ENCODE measurements at regions not wholly inside any gene's neighbourhood (a gene's known extent, or its start where the extent isn't known, plus 50 kb on each side); places are given as distances from the start of the nearest gene placed in this dataset.

DNA sequence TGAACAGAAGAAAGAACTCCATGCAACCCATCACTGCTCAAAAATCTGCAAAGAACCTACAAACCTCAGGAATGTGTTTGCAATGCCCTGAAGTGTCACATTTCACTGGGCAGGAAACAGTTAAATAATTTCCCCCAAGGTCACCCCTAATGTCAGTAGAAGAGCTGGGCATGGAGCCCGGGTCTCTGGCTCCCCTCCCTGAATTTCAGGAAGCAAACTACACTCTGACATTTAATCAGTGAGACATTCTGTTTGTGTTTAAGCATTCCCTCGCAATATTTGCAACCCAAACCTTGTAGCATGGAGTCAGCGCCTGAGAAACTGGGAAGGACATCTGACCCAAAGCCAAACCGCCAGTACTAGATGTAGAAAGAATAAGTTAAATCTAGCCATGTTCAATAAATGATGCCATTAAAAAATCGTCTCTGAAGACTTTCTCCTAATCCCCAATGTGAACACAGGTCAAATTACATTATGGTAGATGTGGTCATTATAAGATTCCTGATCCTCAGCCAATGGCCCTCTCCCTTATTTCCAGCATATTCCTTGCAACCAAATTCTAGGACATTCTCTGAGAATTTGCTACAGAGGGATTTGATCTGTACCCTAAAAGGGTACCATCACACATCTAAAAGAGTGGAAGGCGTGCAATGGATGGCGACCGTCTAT lies 91.2 kb upstream of the ADTRP start:
- ATAC-seq (ENCODE audit: low read depth in 2 of 2) (no peak), DNase-seq (no peak)
- H3K4me1 Mint-ChIP-seq, result no peaks in the 10 kb centered on the region
- H3K27ac Mint-ChIP-seq, result no peak overlapping the region
- no peaks in the 10 kb centered on the region for H3K36me3 Mint-ChIP-seq
- peaks cover 0 to 4% (median 0%) of the 10 kb centered on the region in 7 donors for H3K9me3 Mint-ChIP-seq
- peaks cover 0 to 9% (median 0%) of the 10 kb centered on the region in 3 donors for H3K27me3 Mint-ChIP-seq
- no peak overlapping the region for H3K4me3 Mint-ChIP-seq

DNA sequence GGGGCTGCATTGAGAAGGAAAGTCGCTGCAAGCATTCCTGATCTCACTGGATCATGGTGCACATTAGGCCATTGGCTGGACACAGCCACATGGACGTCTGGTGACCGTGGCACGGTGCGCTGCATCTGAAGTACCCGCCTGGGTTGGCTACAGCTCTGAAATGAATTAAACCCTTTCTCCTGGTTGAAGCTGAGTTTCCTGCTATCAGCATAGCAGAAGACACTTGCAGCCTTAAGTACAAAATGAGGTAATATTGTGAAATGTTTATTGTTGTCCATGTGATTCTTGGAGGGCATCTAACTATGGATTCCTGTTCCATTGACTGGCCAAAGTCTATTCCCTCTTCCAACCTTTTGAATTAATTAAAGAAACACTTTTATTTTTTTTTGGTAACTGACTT lies 89.8 kb upstream of the ADTRP start:
- ATAC-seq (ENCODE audit: low read depth in 2 of 2) (no peak), DNase-seq (no peak)
- no peaks in the 10 kb centered on the region for H3K36me3 Mint-ChIP-seq
- no peaks in the 10 kb centered on the region for H3K4me1 Mint-ChIP-seq
- peak overlapping the region in 1 of 6 donors; percentile 8 for H3K27ac Mint-ChIP-seq
- peaks cover 0 to 9% (median 0%) of the 10 kb centered on the region in 3 donors for H3K27me3 Mint-ChIP-seq
- H3K9me3 Mint-ChIP-seq, result peaks cover 0 to 10% (median 2%) of the 10 kb centered on the region in 7 donors
- no peak overlapping the region for H3K4me3 Mint-ChIP-seq

DNA sequence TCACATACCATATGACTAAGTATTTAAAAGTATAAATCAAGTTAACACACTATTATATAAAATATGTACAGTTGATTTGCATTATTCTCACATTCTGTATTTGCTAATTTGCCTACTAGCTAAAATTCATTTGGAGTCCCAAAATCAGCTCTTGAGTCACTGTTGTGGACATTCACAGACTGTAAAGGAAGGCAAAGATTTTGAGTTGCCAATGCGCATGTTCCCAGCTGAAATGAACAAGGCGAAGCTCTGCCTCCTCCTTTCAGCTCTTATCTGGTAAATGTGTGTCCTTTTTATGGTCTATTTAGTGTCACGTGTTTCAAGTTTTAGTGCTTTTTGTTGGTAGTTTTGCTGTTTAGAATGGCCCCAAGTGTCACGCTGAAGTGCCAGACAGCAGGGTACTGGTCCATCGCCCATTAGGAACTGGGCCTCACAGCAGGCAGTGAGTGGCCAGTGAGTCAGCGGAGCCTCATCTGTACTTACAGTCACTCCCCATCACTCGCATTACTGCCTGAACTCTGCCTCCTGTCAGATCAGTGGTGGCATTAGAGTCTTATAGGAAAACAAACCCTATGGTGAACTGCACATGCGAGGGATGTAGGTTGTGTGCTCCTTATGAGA lies 87.2 kb upstream of the ADTRP start:
- Mint-ChIP-seq H3K27ac (no peak overlapping the region), H3K9me3 (peaks cover 0 to 10% (median 1%) of the 10 kb centered on the region in 7 donors)

DNA sequence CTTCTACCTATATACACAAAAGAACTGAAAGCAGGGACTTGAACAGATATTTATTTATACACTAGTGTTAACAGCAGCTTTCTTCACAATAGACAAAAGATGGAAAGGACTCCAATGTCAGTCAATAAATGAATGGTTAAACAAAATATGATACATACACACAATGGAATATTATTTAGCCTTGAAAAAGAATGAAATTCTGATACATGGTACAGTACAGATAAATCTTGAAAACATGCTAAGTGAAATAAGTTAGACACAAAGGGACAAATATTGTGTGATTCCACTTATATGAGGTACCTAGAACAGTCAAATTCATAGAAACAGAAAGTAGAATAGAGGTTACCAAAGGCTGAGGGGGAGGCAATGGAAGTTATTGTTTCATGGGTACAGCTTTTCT lies 79.8 kb upstream of the ADTRP start:
- peaks cover 0 to 5% (median 0%) of the 10 kb centered on the region in 3 donors for H3K27me3 Mint-ChIP-seq
- H3K27ac Mint-ChIP-seq, result no peak overlapping the region
- peaks cover 0 to 4% (median 4%) of the 10 kb centered on the region in 7 donors for H3K9me3 Mint-ChIP-seq
- no peaks in the 10 kb centered on the region for H3K36me3 Mint-ChIP-seq
- DNase-seq (no peak), ATAC-seq (ENCODE audit: low read depth in 2 of 2) (no peak)
- no peaks in the 10 kb centered on the region for H3K4me1 Mint-ChIP-seq
- no peak overlapping the region for H3K4me3 Mint-ChIP-seq

More for the DNA sequence above, 87.2 kb upstream of the ADTRP start:
- ATAC-seq (ENCODE audit: low read depth in 2 of 2) (no peak), DNase-seq (no peak)
- Mint-ChIP-seq H3K4me1 (no peaks in the 10 kb centered on the region), H3K27me3 (no peaks in the 10 kb centered on the region), H3K36me3 (no peaks in the 10 kb centered on the region), H3K4me3 (no peak overlapping the region)

DNA sequence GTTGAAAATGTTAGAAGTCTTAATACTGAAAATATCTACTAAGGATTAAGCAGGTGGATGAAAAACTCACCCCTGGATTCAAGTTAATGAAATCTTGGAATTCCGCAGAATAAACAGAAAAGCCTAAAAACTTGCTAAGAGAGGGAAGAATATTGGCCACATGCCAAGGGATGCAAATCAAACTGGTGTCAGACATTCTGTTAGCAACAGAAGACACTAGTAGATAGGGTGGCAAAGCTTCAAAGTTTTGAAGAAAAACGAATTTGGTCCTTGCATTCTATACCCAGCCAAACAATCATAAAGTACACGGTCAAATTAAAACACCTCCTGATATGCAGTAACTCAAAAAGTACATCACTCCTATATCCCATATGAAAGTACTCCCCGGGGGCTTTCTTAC lies 77.1 kb upstream of the ADTRP start:
- Mint-ChIP-seq H3K4me1 (no peaks in the 10 kb centered on the region), H3K27ac (no peak overlapping the region), H3K36me3 (no peaks in the 10 kb centered on the region), H3K27me3 (peaks cover 0 to 5% (median 0%) of the 10 kb centered on the region in 3 donors), H3K9me3 (peaks cover 0 to 4% (median 4%) of the 10 kb centered on the region in 7 donors), H3K4me3 (no peak overlapping the region)
- ATAC-seq (ENCODE audit: low read depth in 2 of 2), result no peak
- DNase-seq, result no peak

DNA sequence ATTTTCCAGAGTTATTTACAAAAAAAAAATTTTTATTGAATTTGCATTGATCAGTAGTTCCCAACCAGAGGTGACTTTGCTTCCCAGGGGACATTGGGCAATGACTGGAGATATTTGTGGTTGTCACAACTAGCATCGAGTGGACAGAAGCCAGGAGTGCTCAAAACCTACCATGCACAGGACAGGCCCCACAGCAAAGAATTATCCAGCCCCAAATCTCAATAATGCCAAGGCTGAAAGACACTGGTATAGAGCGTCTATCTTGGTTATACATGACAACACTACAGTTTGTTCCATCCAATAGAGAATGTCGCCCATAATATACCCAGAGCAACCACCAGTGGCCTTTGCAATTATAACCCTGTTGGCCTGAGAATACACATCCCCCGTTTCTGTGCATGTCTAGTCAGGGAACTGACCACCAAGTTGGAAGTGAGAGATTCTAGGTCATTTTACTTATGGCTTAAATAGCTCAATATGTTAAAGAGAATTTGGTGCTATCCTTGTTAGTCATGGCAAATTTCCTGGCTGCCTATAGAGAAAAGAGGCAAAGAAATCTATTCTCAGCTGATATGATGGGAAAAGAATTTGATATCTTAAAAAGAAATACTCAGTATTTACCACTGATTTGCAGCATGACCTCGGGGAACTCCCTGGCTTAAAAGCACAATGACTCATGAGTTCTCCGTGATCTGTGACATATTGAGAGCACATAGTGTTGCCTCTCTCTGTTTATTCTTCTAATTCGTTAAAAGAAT lies 76.0 kb upstream of the ADTRP start:
- Mint-ChIP-seq H3K4me1 (no peaks in the 10 kb centered on the region), H3K36me3 (no peaks in the 10 kb centered on the region), H3K4me3 (peak overlapping the region in 1 of 8 donors; percentile 53), H3K9me3 (peaks cover 0 to 4% (median 4%) of the 10 kb centered on the region in 7 donors), H3K27me3 (no peaks in the 10 kb centered on the region), H3K27ac (no peak overlapping the region)
- ATAC-seq (ENCODE audit: low read depth in 2 of 2) (no peak), DNase-seq (no peak)

DNA sequence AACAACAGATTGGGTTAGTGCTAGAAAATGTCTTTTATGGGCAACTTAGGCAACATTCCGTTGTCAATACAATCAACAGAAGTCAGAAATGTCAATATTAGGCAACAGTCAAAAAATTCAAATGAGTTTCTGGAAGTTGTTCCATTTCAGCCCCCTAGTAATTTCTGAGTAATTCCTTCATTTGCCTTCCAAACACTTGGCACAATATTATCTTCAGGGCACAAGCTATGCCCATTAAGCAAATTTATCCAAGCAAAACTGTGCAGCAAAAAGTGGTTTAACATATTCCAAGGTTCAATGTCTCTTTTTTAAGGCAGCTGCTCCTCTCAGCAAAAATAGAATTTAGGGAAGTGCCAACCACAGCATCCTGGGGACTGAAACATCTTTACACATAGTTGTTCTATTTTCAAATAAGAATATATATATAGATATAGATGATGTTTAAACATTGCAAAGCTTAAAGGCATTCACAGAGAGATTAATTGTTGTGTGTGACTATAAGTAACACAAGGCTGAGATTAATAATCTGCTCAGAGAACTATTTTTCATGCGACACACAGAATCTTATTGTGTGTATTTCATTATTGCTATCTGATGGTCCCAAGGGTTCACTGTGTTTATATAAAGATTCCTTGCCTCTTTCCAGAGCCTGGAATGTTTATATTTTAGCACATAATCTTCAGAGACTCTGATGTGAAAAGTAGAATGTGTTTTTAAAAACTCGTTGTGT lies 75.2 kb upstream of the ADTRP start:
- no peaks in the 10 kb centered on the region for H3K27me3 Mint-ChIP-seq
- H3K4me3 Mint-ChIP-seq, result no peak overlapping the region
- H3K9me3 Mint-ChIP-seq, result peaks cover 0 to 4% (median 4%) of the 10 kb centered on the region in 7 donors
- H3K36me3 Mint-ChIP-seq, result no peaks in the 10 kb centered on the region
- no peak overlapping the region for H3K27ac Mint-ChIP-seq
- DNase-seq, result no peak
- H3K4me1 Mint-ChIP-seq, result no peaks in the 10 kb centered on the region
- no peak for ATAC-seq (ENCODE audit: low read depth in 2 of 2)

DNA sequence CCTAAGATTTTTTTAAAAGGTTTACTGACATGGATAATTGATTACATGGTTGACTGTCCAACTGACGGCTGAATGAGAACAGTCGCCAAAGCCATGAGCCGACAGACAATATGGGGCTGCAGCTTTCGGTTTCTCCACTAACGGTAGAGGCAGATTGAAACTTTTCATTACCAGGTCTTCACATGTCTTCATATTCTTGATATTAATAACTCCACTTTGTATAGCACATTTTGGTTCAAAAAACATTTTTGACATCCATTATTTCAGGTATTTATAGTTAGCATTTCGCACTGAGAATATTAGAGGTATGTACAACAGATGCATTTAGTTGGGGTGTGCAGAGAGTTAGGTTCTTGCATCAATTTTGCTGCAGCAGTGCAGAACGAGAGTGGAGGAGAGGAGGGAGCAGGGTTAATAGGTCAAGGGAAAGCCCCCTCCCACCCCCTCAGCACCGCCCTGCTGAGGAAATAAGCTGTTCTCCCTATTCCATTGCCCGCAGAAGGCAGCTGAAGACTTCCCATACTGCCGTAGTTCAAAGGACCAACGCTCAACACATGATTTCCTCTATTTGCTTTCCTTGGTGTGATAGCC lies 73.6 kb upstream of the ADTRP start:
- Mint-ChIP-seq H3K9me3 (peaks cover 0 to 4% (median 0%) of the 10 kb centered on the region in 7 donors), H3K4me3 (peak overlapping the region in 1 of 8 donors; percentile 49), H3K27me3 (no peaks in the 10 kb centered on the region), H3K36me3 (no peaks in the 10 kb centered on the region), H3K27ac (no peak overlapping the region), H3K4me1 (no peaks in the 10 kb centered on the region)
- ATAC-seq (ENCODE audit: low read depth in 2 of 2) (no peak), DNase-seq (no peak)

DNA sequence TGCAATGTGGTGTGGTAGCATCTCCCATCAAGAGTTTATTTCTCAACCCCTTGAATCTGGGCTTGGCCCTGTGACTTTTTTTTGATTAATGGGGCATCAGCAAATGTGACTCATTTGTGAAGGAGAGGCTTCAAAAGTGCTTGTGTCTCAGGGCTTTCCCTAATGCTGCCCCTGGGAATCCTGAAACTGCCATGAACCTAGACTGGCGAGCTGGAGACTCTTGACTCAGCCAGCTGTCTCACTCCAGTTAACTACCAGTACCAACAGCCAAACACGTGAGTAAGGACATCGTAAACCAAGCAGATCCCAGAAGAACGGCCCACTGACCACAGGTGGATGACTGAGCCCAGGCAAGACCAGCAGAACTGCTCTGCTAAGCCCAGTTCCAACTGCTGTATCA lies 72.8 kb upstream of the ADTRP start:
- Mint-ChIP-seq H3K4me3 (no peak overlapping the region), H3K9me3 (peaks cover 0 to 4% (median 0%) of the 10 kb centered on the region in 7 donors), H3K4me1 (no peaks in the 10 kb centered on the region), H3K36me3 (no peaks in the 10 kb centered on the region), H3K27me3 (no peaks in the 10 kb centered on the region), H3K27ac (peak overlapping the region in 1 of 6 donors; percentile 10)
- DNase-seq (no peak), ATAC-seq (ENCODE audit: low read depth in 2 of 2) (no peak)

DNA sequence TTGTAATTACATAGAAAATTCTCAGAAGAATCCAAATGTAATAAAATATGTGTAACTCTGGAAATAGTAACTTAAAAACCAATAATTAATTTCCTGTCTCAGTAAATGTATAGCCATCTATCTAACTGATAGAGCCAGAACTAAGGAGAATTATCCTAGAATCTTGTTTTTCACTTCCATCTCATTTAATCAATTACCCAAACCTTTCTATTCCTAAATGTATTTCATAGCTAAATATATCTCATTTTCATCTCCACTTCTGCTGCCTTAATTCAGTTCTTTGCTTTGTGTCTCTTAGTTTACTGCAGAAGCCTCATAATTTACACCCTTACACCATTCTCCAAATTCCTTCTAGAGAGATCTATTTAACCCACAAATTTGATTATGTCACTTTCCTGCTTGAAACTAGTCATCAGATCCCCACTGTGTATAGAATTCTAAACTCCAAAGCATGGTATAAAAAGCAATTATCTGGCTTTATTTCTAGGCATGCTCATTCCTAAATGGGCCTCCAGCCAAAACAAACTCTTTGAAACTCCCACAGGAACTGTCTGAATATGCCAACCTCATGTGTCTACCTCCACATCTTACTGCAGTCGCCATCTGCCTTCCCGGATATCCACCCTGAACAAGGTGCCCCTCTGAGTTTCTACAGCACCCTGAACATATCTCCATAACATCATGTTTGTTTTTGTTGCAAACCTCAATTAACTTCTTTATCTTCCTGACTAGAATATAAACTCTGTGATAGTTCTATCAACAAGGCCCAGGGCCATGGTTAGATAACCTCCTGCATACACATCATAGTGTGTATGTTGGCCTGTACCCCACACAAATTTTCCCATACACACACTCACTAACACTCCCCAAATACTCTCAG lies 70.5 kb upstream of the ADTRP start:
- DNase-seq (no peak), ATAC-seq (ENCODE audit: low read depth in 2 of 2) (no peak)
- Mint-ChIP-seq H3K27ac (no peak overlapping the region), H3K4me3 (no peak overlapping the region), H3K4me1 (no peaks in the 10 kb centered on the region), H3K36me3 (no peaks in the 10 kb centered on the region), H3K27me3 (no peaks in the 10 kb centered on the region), H3K9me3 (no peaks in the 10 kb centered on the region)

DNA sequence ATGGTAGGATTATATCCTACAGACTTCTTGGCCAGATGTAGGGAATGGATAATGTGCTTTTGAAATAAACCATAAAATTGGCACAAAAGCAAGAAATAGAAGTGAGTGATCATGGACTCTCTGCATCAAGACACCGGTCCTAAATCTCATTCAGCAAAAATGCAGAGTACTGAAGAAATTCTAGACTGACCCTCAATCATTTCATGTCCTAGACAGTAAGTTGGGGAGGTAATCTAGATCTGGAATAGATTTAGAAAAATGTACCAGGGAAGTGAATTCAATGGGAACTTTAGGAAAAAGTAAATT lies 69.7 kb upstream of the ADTRP start:
- H3K9me3 Mint-ChIP-seq, result peaks cover 0 to 3% (median 0%) of the 10 kb centered on the region in 7 donors
- H3K36me3 Mint-ChIP-seq, result no peaks in the 10 kb centered on the region
- no peak overlapping the region for H3K4me3 Mint-ChIP-seq
- peaks cover 0 to 3% (median 0%) of the 10 kb centered on the region in 3 donors for H3K27me3 Mint-ChIP-seq
- H3K27ac Mint-ChIP-seq, result no peak overlapping the region
- H3K4me1 Mint-ChIP-seq, result no peaks in the 10 kb centered on the region
- no peak for DNase-seq
- ATAC-seq (ENCODE audit: low read depth in 2 of 2), result no peak

DNA sequence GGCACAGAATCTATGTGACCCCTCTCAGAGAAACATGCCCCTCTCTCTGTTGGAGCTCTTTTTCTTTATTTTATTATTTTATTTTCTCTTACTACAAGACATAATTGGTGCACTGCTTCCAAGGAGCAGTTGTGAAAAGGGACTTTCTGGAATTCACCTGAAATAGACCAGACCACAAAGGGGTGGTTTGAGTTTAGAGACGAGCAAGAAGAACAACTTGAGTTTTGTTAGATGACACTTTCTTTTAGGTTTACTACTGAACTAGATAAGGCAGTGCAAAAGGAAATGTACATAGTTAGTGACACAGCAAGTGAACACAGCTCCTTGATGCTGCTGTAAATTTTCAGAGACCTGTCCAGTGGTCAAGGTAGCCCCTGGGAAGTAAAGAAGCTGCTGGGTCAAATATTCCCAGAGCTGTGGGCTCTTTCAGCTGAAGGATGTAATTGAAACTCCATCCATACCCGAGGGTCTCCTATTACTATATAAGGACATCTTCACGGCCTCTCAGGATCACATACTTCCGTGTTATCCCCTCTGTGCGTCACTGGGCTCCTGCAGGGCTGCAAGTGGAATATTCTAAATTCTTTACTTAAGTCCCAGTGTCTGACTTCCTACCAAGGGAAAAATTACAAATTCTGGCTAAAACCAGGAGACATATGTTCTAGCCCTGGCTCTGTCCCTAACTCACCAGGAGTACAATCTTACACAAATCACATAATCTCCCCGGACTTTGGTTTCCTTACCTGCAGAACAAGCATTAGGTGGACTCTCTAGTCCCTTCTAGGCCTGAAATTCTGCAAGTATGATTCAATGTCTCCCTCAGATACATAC lies 69.1 kb upstream of the ADTRP start:
- H3K27ac Mint-ChIP-seq, result no peak overlapping the region
- ATAC-seq (ENCODE audit: low read depth in 2 of 2), result no peak
- H3K9me3 Mint-ChIP-seq, result peaks cover 0 to 5% (median 0%) of the 10 kb centered on the region in 7 donors
- H3K4me1 Mint-ChIP-seq, result no peaks in the 10 kb centered on the region
- H3K36me3 Mint-ChIP-seq, result no peaks in the 10 kb centered on the region
- peaks cover 0 to 5% (median 0%) of the 10 kb centered on the region in 3 donors for H3K27me3 Mint-ChIP-seq
- DNase-seq, result no peak
- H3K4me3 Mint-ChIP-seq, result no peak overlapping the region

Data from naive B cell (primary cell).